MM.1S (cell line): ENCODE measurements at regions not wholly inside any gene's neighbourhood (a gene's known extent, or its start where the extent isn't known, plus 50 kb on each side); places are given as distances from the start of the nearest gene placed in this dataset.

Experiments used
- DNase-seq: peaks from one replicate; pipeline ENCODE4 v3.0.0-alpha.2; 2015
- H2AFZ ChIP-seq: fragments of 300-600 bp; sonication (generic); 2 replicates; pipeline ENCODE4 v1.6.0; 2016; ENCODE audit warnings: antibody characterized with exemption, low read length
- H3F3A ChIP-seq: fragments of 300-600 bp; sonication (generic); 2 replicates; pipeline ENCODE4 v1.6.1; 2016; ENCODE audit warnings: mild to moderate bottlenecking, antibody characterized with exemption, low read length, moderate library complexity, mixed read lengths; ENCODE audit not compliant: insufficient read depth
- H3K27ac ChIP-seq: fragments of 300-600 bp; sonication (generic); 2 replicates; pipeline ENCODE4 v1.5.1; 2016; ENCODE audit warnings: mild to moderate bottlenecking, low read length
- H3K27me3 ChIP-seq: fragments of 300-600 bp; sonication (generic); replicated peaks from 2 replicates; pipeline ENCODE4 v1.6.0; 2016; ENCODE audit warnings: low read length; ENCODE audit not compliant: insufficient read depth
- H3K36me3 ChIP-seq: fragments of 300-600 bp; sonication (generic); replicated peaks from 2 replicates; pipeline ENCODE4 v1.6.1; 2016; ENCODE audit warnings: mild to moderate bottlenecking, low read length, mixed read lengths; ENCODE audit not compliant: insufficient read depth
- H3K4me1 ChIP-seq: fragments of 300-600 bp; sonication (generic); 2 replicates; pipeline ENCODE4 v1.6.1; 2016; ENCODE audit warnings: low read length, mixed read lengths
- H3K4me2 ChIP-seq: fragments of 300-600 bp; sonication (generic); 2 replicates; pipeline ENCODE4 v1.6.0; 2016; ENCODE audit warnings: low read depth, low read length
- H3K4me3 ChIP-seq: fragments of 300-600 bp; sonication (generic); 2 replicates; pipeline ENCODE4 v1.5.1; 2016; ENCODE audit warnings: low read length, mixed read lengths
- H3K79me2 ChIP-seq: fragments of 300-600 bp; sonication (generic); 2 replicates; pipeline ENCODE4 v1.6.1; 2016; ENCODE audit warnings: mixed run types, low read length, mixed read lengths
- H3K9ac ChIP-seq: fragments of 300-600 bp; sonication (generic); 2 replicates; pipeline ENCODE4 v1.6.1; 2016; ENCODE audit warnings: low read length, mixed read lengths
- H3K9me2 ChIP-seq: fragments of 300-600 bp; sonication (generic); replicated peaks from 2 replicates; pipeline ENCODE4 v1.6.1; 2016; ENCODE audit warnings: mild to moderate bottlenecking, low read length, mixed read lengths; ENCODE audit not compliant: insufficient read depth
- H3K9me3 ChIP-seq: fragments of 300-600 bp; sonication (generic); replicated peaks from 2 replicates; pipeline ENCODE4 v1.6.1; 2016; ENCODE audit warnings: mild to moderate bottlenecking, low read length, mixed read lengths; ENCODE audit not compliant: insufficient read depth
- H4K20me1 ChIP-seq: fragments of 300-600 bp; sonication (generic); 2 replicates; pipeline ENCODE4 v1.6.1; 2016; ENCODE audit warnings: mild to moderate bottlenecking, low read length, moderate library complexity, mixed read lengths; ENCODE audit not compliant: insufficient read depth
- CTCF ChIP-seq: fragments of 300-600 bp; sonication (generic); IDR thresholded peaks from 2 replicates; pipeline ENCODE4 v1.5.1; 2016; ENCODE audit warnings: antibody characterized with exemption, low read length, mixed read lengths
- EZH2 ChIP-seq: fragments of 300-600 bp; sonication (generic); optimal IDR thresholded peaks from 2 replicates; pipeline ENCODE3; 2017; ENCODE audit warnings: low read depth, mild to moderate bottlenecking, antibody characterized with exemption, low read length, mixed read lengths
- EZH2phosphoT487 ChIP-seq: fragments of 300-600 bp; sonication (generic); IDR thresholded peaks from 2 replicates; pipeline ENCODE4 v1.6.1; 2018; ENCODE audit warnings: antibody characterized with exemption, low read length

- no peaks in the 10 kb centered on the region for H3K9me3 ChIP-seq
- no peaks in the 10 kb centered on the region for H3K9me2 ChIP-seq
- DNase-seq: no peak
- H3K27ac ChIP-seq: no peak overlapping the region
- H3K36me3 ChIP-seq: no peaks in the 10 kb centered on the region
- no peak overlapping the region for H3K4me3 ChIP-seq
- no peak overlapping the region for H3K9ac ChIP-seq
- H2AFZ ChIP-seq: no peak overlapping the region
- H3K79me2 ChIP-seq: no peaks in the 10 kb centered on the region
- H4K20me1 ChIP-seq: no peaks in the 10 kb centered on the region
- no peak for TF ChIP-seq EZH2
- no peak for TF ChIP-seq EZH2phosphoT487
- no peak for TF ChIP-seq CTCF
- 0 out of 2 replicates have a peak, but pooled peaks cover 4% of the 10 kb centered on the region for H3K4me1 ChIP-seq
- no peaks in the 10 kb centered on the region for H3K27me3 ChIP-seq
- H3K4me2 ChIP-seq: no peak overlapping the region
- H3F3A ChIP-seq: no peaks in the 10 kb centered on the region
Observed at GRCh38 chr14:98913967-98914650, 357.9 kb downstream of the BCL11B start.

- no peaks in the 10 kb centered on the region for H3K9me3 ChIP-seq
- H3K4me2 ChIP-seq: no peak overlapping the region
- H3K9ac ChIP-seq: no peak overlapping the region
- H3K36me3 ChIP-seq: no peaks in the 10 kb centered on the region
- no peaks in the 10 kb centered on the region for H3K27me3 ChIP-seq
- H4K20me1 ChIP-seq: no peaks in the 10 kb centered on the region
- no peaks in the 10 kb centered on the region for H3F3A ChIP-seq
- DNase-seq: no peak
- no peak overlapping the region for H2AFZ ChIP-seq
- TF ChIP-seq EZH2phosphoT487: no peak
- TF ChIP-seq CTCF: no peak
- no peak for TF ChIP-seq EZH2
- no peaks in the 10 kb centered on the region for H3K79me2 ChIP-seq
- H3K27ac ChIP-seq: no peak overlapping the region
- H3K4me3 ChIP-seq: no peak overlapping the region
- H3K4me1 ChIP-seq: 0 out of 2 replicates have a peak, but pooled peaks cover 4% of the 10 kb centered on the region
- H3K9me2 ChIP-seq: no peaks in the 10 kb centered on the region
Observed at GRCh38 chr14:98914942-98915341, 357.1 kb downstream of the BCL11B start.

- no peak overlapping the region for H3K4me2 ChIP-seq
- 0 out of 2 replicates have a peak, but pooled peaks cover 4% of the 10 kb centered on the region for H3K4me1 ChIP-seq
- H3K4me3 ChIP-seq: no peak overlapping the region
- DNase-seq: no peak
- H3K27ac ChIP-seq: no peak overlapping the region
- H3K9me2 ChIP-seq: no peaks in the 10 kb centered on the region
- H3K27me3 ChIP-seq: no peaks in the 10 kb centered on the region
- H3K9me3 ChIP-seq: no peaks in the 10 kb centered on the region
- no peaks in the 10 kb centered on the region for H3K79me2 ChIP-seq
- H3K9ac ChIP-seq: no peak overlapping the region
- no peaks in the 10 kb centered on the region for H3F3A ChIP-seq
- H2AFZ ChIP-seq: no peak overlapping the region
- no peaks in the 10 kb centered on the region for H4K20me1 ChIP-seq
- TF ChIP-seq EZH2phosphoT487: no peak
- TF ChIP-seq CTCF: no peak
- no peak for TF ChIP-seq EZH2
- H3K36me3 ChIP-seq: no peaks in the 10 kb centered on the region
Observed at GRCh38 chr14:98915625-98916024, 356.4 kb downstream of the BCL11B start.
